ENCODE measurements at regions not wholly inside any gene's neighbourhood (a gene's known extent, or its start where the extent isn't known, plus 50 kb on each side); places are given as distances from the start of the nearest gene placed in this dataset.
"Not testable (repeated sequence)": the region's sequence is repeated elsewhere in the genome, so short reads cannot be mapped to it uniquely, and the experiment has no call there.

GRCh38 chr10:130351466-130352290, 215.5 kb downstream of the GLRX3 start:
- no peak for DNase-seq (ENCODE audit: low read depth)

GRCh38 chr10:130352291-130352645, 216.1 kb downstream of the GLRX3 start:
- DNase-seq (ENCODE audit: low read depth) = no peak

GRCh38 chr10:130353928-130354572, 217.9 kb downstream of the GLRX3 start:
- DNase-seq (ENCODE audit: low read depth) = no peak

- DNase-seq (ENCODE audit: low read depth) = no peak
These were observed 218.4 kb downstream of the GLRX3 start for GRCh38 chr10:130354573-130354954.

- no peak for DNase-seq (ENCODE audit: low read depth)
These were observed 219.0 kb downstream of the GLRX3 start for GRCh38 chr10:130354976-130355795.

GRCh38 chr10:130356429-130356828, 220.2 kb downstream of the GLRX3 start:
- DNase-seq (ENCODE audit: low read depth) = not testable (repeated sequence)

- no peak for DNase-seq (ENCODE audit: low read depth)
These were observed 221.0 kb downstream of the GLRX3 start for GRCh38 chr10:130357226-130357625.

- DNase-seq (ENCODE audit: low read depth) = no peak
These were observed 221.8 kb downstream of the GLRX3 start for GRCh38 chr10:130357951-130358350.

- no peak for DNase-seq (ENCODE audit: low read depth)
These were observed 222.9 kb downstream of the GLRX3 start for GRCh38 chr10:130358981-130359650.

- no peak for DNase-seq (ENCODE audit: low read depth)
These were observed 223.5 kb downstream of the GLRX3 start for GRCh38 chr10:130359711-130360110.

- no peak for DNase-seq (ENCODE audit: low read depth)
These were observed 224.7 kb downstream of the GLRX3 start for GRCh38 chr10:130360826-130361311.

- no peak for DNase-seq (ENCODE audit: low read depth)
These were observed 225.3 kb downstream of the GLRX3 start for GRCh38 chr10:130361351-130362105.

GRCh38 chr10:130362308-130362761, 226.1 kb downstream of the GLRX3 start:
- no peak for DNase-seq (ENCODE audit: low read depth)

- no peak for DNase-seq (ENCODE audit: low read depth)
These were observed 226.9 kb downstream of the GLRX3 start for GRCh38 chr10:130363051-130363450.

- DNase-seq (ENCODE audit: low read depth) = no peak
These were observed 227.8 kb downstream of the GLRX3 start for GRCh38 chr10:130363899-130364445.

- DNase-seq (ENCODE audit: low read depth) = no peak
These were observed 228.6 kb downstream of the GLRX3 start for GRCh38 chr10:130364631-130365411.

- no peak for DNase-seq (ENCODE audit: low read depth)
These were observed 232.8 kb downstream of the GLRX3 start for GRCh38 chr10:130368761-130369560.

- DNase-seq (ENCODE audit: low read depth) = no peak
These were observed 233.6 kb downstream of the GLRX3 start for GRCh38 chr10:130369645-130370381.
